ENCODE measurements at regions not wholly inside any gene's neighbourhood (a gene's known extent, or its start where the extent isn't known, plus 50 kb on each side); places are given as distances from the start of the nearest gene placed in this dataset.
"Not testable (repeated sequence)": the region's sequence is repeated elsewhere in the genome, so short reads cannot be mapped to it uniquely, and the experiment has no call there.

GRCh38 chr6:19231878-19232561, 605.1 kb upstream of the ID4 start:
- no TSS peak for BruUV-seq (replicated peaks)
- Histone ChIP-seq H3K4me1 (ENCODE audit: insufficient read depth, low read length) (no peaks in the 10 kb centered on the region), H3K9me2 (replicated peaks; ENCODE audit: low read length) (no peaks in the 10 kb centered on the region; the same call in 1 of the 2 replicates), H3K9me3 (ENCODE audit: low read length) (no peaks in the 10 kb centered on the region), H3F3A (ENCODE audit: low read length, unreplicated experiment) (no peaks in the 10 kb centered on the region), H4K20me1 (ENCODE audit: low read length) (no peaks in the 10 kb centered on the region), H3K9ac (ENCODE audit: low read length) (no peak overlapping the region), H3K27ac (ENCODE audit: low read length) (no peak overlapping the region), H3K4me2 (ENCODE audit: low read length) (no peak overlapping the region), H3K4me3 (ENCODE audit: low read length) (no peak overlapping the region), H3K79me2 (ENCODE audit: low read length) (no peaks in the 10 kb centered on the region), H3K27me3 (ENCODE audit: low read length) (no peaks in the 10 kb centered on the region), H3K36me3 (ENCODE audit: low read depth, low read length) (no peaks in the 10 kb centered on the region), H2AFZ (ENCODE audit: low read length) (no peak overlapping the region)
- TF ChIP-seq EZH2 (IDR thresholded peaks at IDR 0.05; ENCODE audit: low read length, unreplicated experiment) (no peak), CTCF (conservative IDR thresholded peaks at IDR 0.05; ENCODE audit: low read depth, low read length) (no peak), EZH2phosphoT487 (IDR thresholded peaks at IDR 0.05; ENCODE audit: borderline replicate concordance, low read length) (no peak)
- intact Hi-C loops (cut with micrococcal nuclease): no loop called here
- ChIA-PET POLR2A (ENCODE audit: unreplicated experiment) (interaction anchor here (0.7 kb wide), 1 partner anchor 58 kb away, joined by 3 read pairs; no protein-coding TSS in a partner anchor), CTCF (no interaction called here)
- peak; percentile 45 for ATAC-seq
- no peak for DNase-seq

GRCh38 chr6:19245656-19246055, 591.5 kb upstream of the ID4 start:
- intact Hi-C loops (cut with micrococcal nuclease): no loop called here
- no peak overlapping the region for H3K9ac ChIP-seq (ENCODE audit: low read length)
- H3K27me3 ChIP-seq (ENCODE audit: low read length): no peaks in the 10 kb centered on the region
- no peaks in the 10 kb centered on the region for H3K4me1 ChIP-seq (ENCODE audit: insufficient read depth, low read length)
- no peak overlapping the region for H3K4me3 ChIP-seq (ENCODE audit: low read length)
- no peaks in the 10 kb centered on the region for H4K20me1 ChIP-seq (ENCODE audit: low read length)
- H3K9me3 ChIP-seq (ENCODE audit: low read length): no peaks in the 10 kb centered on the region
- ChIA-PET POLR2A (ENCODE audit: unreplicated experiment) (no interaction called here), CTCF (no interaction called here)
- BruUV-seq (replicated peaks): no TSS peak
- no peaks in the 10 kb centered on the region for H3K9me2 ChIP-seq (replicated peaks; ENCODE audit: low read length)
- no peak overlapping the region for H2AFZ ChIP-seq (ENCODE audit: low read length)
- ATAC-seq (no peak), DNase-seq (no peak)
- H3K79me2 ChIP-seq (ENCODE audit: low read length): no peaks in the 10 kb centered on the region
- no peak for TF ChIP-seq CTCF (conservative IDR thresholded peaks at IDR 0.05; ENCODE audit: low read depth, low read length)
- TF ChIP-seq EZH2phosphoT487 (IDR thresholded peaks at IDR 0.05; ENCODE audit: borderline replicate concordance, low read length): no peak
- no peak for TF ChIP-seq EZH2 (IDR thresholded peaks at IDR 0.05; ENCODE audit: low read length, unreplicated experiment)
- H3K36me3 ChIP-seq (ENCODE audit: low read depth, low read length): no peaks in the 10 kb centered on the region
- no peaks in the 10 kb centered on the region for H3F3A ChIP-seq (ENCODE audit: low read length, unreplicated experiment)
- H3K27ac ChIP-seq (ENCODE audit: low read length): no peak overlapping the region
- H3K4me2 ChIP-seq (ENCODE audit: low read length): no peak overlapping the region

DNA sequence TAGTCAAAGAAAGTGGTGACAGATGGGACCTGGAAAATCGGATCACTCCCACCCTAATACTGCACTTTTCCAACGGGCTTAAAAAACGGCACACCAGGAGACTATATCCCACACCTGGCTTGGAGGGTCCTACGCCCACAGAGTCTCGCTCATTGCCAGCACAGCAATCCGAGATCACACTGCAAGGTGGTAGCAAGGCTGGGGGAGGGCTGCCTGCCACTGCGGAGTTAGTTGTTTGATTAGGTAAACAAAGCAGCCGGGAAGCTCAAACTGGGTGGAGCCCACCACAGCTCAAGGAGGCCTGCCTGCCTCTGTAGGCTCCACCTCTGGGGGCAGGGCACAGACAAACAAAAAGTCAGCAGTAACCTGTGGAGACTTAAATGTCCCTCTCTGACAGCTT, 590.0 kb upstream of the ID4 start:
- CTCF ChIA-PET; H3K36me3 ChIP-seq (ENCODE audit: low read depth, low read length); POLR2A ChIA-PET (ENCODE audit: unreplicated experiment); H3F3A ChIP-seq (ENCODE audit: low read length, unreplicated experiment); DNase-seq; H3K79me2 ChIP-seq (ENCODE audit: low read length); H3K9me2 ChIP-seq (replicated peaks; ENCODE audit: low read length); H3K27me3 ChIP-seq (ENCODE audit: low read length); H2AFZ ChIP-seq (ENCODE audit: low read length); ATAC-seq; intact Hi-C loops (cut with micrococcal nuclease); H3K4me3 ChIP-seq (ENCODE audit: low read length); H3K4me1 ChIP-seq (ENCODE audit: insufficient read depth, low read length); H3K27ac ChIP-seq (ENCODE audit: low read length); H3K9ac ChIP-seq (ENCODE audit: low read length); H4K20me1 ChIP-seq (ENCODE audit: low read length); H3K9me3 ChIP-seq (ENCODE audit: low read length); BruUV-seq (replicated peaks); H3K4me2 ChIP-seq (ENCODE audit: low read length): not testable (repeated sequence)

DNA sequence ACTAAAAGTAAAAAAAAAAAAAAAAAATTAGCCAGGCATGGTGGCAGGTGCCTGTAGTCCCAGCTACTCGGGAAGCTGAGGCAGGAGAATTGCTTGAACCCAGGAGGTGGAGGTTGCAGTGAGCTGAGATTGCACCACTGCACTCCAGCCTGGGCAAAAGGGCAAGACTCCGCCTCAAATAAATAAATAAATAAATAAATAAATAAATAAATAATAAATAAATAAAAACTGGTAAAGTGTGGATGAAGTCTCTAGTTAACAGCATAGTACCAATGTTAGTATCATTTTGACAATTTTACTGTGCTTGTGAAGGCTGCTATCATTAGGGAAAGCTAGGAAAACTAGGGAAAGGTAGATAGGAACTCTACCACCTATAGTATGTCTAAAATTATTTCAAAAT, 581.0 kb upstream of the ID4 start:
- H3K4me3 ChIP-seq (ENCODE audit: low read length); intact Hi-C loops (cut with micrococcal nuclease); H4K20me1 ChIP-seq (ENCODE audit: low read length): not testable (repeated sequence)

More for the DNA sequence above, 581.0 kb upstream of the ID4 start:
- BruUV-seq (replicated peaks); H3K27me3 ChIP-seq (ENCODE audit: low read length); H3K9me2 ChIP-seq (replicated peaks; ENCODE audit: low read length); H3K27ac ChIP-seq (ENCODE audit: low read length); H3K9ac ChIP-seq (ENCODE audit: low read length); ATAC-seq; H3K4me2 ChIP-seq (ENCODE audit: low read length); H3K4me1 ChIP-seq (ENCODE audit: insufficient read depth, low read length); H3K36me3 ChIP-seq (ENCODE audit: low read depth, low read length); H2AFZ ChIP-seq (ENCODE audit: low read length); H3F3A ChIP-seq (ENCODE audit: low read length, unreplicated experiment); POLR2A ChIA-PET (ENCODE audit: unreplicated experiment); H3K79me2 ChIP-seq (ENCODE audit: low read length); H3K9me3 ChIP-seq (ENCODE audit: low read length); DNase-seq; CTCF ChIA-PET: not testable (repeated sequence)

Measured in PC-3 (cell line).